Stimulated activated CD8-positive, alpha-beta memory T cell treated with anti-CD3 and anti-CD28 coated beads, Interleukin-7, amount 100 ng/mL, for 4 hours (primary cell): ENCODE measurements at regions not wholly inside any gene's neighbourhood (a gene's known extent, or its start where the extent isn't known, plus 50 kb on each side); places are given as distances from the start of the nearest gene placed in this dataset.

Experiments used
- DNase-seq, 2 donors: peaks; one replicate each; pipeline ENCODE4 v3.0.0-alpha.2; 2020; ENCODE audit warnings: low read depth in 2 of 2

GRCh38 chr6:56715741-56716140 is 73.1 kb upstream of the DST start:
- DNase-seq, result no peak

DNA sequence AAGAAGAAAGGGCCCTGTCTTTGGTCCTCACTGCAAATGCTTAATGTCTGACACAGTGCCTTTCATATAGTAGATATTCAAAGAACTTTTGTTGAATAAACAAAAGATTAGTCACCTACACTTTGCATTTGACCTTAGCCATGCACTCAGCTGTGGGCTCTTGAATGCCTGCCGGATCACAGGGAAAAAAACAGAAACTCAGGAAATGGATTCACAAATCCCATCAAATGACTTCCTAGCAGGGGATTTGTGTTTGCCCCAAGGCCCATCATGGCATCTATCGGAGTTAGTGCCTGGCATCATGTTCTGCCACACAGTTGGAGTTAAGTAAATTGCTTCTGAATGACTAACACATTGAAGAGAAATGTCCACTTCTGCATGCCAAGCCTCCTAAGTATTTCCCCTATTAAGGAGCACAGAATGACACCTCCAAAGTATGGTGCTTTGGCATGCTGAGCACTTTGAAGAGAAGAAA is 72.3 kb upstream of the DST start:
- DNase-seq, result no peak

- no peak for DNase-seq
Measured at GRCh38 chr6:56714273-56714672, 71.6 kb upstream of the DST start.

DNA sequence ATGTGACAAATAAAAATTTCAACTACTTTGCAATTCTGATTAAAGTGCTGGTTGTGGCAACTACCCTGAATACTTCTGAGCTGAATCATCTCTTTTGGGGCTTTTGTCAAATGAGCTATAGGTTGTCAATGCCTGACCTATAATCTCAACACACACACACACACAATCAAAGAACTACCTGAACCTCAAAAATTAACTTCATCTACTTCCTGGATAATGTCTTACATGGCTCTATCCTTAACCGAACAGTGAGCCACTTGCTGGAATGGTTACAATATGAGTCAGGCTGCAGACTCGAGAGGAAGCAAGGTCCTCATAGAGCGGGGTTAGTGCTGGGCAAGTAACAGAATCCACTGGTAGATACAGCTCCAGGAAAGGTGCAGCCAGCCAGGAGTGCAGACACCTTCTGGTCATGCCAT is 70.6 kb upstream of the DST start:
- DNase-seq, result no peak

DNA sequence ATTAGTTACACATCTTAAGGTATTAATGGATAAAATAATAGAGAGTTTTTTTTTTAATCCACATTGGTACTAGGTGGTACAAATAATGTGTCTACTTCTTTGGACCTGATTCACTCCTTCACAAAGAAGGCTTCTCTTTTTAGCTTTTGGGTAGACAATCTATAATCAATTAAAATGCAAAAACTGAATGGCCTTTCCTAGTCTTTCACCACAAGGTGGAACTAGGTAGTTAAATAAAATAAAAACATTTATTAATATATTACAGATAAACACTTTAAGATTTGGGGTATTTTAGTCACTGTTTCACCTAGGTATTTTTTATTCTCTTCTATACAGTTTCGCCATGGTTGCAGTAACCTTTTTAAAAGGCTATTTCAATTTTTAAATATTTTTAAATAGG is 68.3 kb upstream of the DST start:
- no peak for DNase-seq

GRCh38 chr6:56709650-56710049 is 67.0 kb upstream of the DST start:
- DNase-seq, result no peak

DNA sequence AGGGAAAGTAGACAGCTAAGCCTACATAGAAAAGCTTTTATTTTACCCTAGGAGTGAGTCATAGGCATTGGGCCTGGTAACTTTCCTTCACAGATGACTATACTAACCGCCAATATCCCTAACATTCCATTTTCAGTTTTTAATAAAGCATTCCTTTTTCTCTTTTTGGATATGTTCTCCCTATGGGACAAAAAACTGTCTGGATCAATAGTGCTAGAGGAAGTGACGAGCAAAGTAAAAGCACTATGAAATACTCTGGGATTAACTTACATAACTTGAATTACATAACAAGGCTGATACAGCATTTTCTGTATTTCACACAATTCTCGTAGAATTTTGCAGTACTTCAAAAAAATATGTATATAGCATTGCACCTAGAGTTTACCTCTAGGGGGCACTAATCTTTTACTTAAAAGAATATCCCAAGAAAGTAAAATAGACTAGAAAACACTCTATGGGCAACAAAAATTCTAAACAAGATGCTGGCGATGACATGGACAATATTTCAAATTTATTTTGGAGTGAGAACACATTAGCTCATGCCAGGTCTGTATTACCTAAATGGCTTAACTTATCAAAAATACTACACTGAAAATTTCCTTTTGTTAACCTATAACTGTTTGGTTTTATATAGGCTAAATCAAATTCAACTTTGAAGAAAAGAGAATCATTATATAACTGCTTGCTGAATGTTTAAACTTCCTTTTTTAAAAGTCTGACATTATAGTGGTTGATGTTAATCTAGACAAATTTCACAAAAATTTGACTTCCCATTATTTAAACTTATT is 66.3 kb upstream of the DST start:
- DNase-seq, result no peak

GRCh38 chr6:56706981-56707726 is 64.5 kb upstream of the DST start:
- DNase-seq, result no peak

DNA sequence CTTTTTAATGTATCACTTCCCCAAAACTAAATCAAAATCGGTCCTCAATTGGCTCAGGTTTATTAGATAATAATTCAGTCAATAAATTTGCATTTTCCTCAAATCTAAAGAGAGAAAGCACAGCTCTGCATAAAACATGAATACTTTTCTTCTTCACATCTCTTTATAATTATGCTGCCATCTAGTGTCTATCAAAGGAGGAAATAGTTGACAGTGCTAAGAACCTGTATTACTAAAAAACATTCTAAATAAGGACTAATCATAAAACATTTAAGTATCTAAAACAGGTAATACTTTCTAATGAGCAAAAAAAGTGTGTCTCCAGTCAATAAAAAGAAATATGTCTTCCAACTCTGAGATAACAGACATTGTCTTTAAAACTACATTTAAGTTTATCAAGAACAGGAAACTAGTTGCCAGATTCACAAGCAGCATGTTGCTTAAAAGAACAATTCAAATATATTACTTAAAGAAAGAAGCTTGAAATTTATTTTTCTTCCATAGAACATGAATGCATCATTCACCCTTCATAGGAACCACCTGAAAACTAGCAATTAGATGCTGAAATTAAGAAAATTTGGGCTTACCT is 56.5 kb upstream of the DST start:
- no peak for DNase-seq

- no peak for DNase-seq
Measured at GRCh38 chr6:56695702-56696101, 53.0 kb upstream of the DST start.

GRCh38 chr6:56694002-56694401 is 51.3 kb upstream of the DST start:
- no peak for DNase-seq

GRCh38 chr6:56693246-56693607 is 50.5 kb upstream of the DST start:
- no peak for DNase-seq

DNA sequence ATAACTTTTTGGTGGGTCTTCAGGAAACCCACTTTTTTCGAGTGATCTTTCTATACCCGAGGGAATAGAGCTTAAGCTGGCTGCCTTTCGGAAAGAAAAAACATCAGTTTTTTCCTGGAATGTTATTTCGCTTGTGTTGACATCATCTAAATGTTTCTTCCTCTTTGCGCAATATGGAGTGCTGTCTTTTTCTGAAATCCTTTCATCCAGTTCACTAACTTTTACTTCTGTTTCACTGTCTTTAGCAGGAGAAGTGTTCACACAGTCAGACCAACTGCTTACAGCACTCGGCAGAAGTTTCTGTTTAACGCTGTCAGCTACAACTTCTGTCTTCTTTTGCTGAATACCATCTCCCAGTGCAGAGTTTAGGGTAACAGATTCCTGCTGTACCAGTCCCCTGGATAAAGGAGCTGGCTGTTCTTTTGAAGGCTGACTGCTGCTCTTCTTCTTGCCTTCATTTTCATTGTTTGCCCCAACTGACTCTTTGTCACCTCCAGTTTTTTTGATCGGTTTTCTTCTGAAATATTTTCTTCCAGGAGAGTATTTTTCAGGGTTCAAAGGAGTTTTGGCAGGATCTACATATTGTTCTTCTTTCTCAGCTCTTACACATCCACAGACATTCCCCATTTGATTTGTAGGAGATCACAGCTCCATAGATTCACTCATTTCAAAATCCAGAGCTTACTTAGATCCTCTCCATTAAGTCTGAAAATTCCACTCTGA is 50.0 kb upstream of the DST start:
- no peak for DNase-seq
